GM18519 (cell line): ENCODE measurements at regions not wholly inside any gene's neighbourhood (a gene's known extent, or its start where the extent isn't known, plus 50 kb on each side); places are given as distances from the start of the nearest gene placed in this dataset.

Source experiments
- ATAC-seq: cut with Tn5 transposase; IDR thresholded peaks from one replicate; pipeline ENCODE4 v1.9.1; 2021; ENCODE audit warnings: mild to moderate bottlenecking, moderate library complexity; ENCODE audit not compliant: unreplicated experiment, low FRiP score

- ATAC-seq = no peak
Measured at GRCh38 chr11:116084511-116084910, 580.3 kb upstream of the CADM1 start.

- no peak for ATAC-seq
Measured at GRCh38 chr11:116082256-116082655, 578.0 kb upstream of the CADM1 start.

DNA sequence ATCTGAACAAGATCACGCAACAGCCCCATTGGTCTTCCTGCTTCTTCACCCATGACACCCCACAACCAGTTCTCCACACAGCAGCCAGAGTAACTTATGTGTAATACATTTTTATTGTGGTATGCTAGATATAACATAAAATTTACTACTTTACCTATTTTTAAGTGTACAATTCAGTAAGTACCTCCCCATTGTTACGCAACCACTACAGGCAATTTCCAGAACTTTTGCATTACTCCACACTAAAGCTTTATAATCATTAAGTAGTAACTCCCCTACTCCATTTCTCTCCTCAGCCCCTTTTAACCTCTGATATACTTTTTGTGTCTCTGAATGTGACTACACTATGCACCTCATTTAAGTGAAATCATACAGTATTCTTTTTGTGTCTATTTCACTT lies 575.4 kb upstream of the CADM1 start:
- no peak for ATAC-seq

GRCh38 chr11:116078101-116078591 lies 573.9 kb upstream of the CADM1 start:
- ATAC-seq = no peak

- no peak for ATAC-seq
Measured at GRCh38 chr11:116077092-116077491, 572.9 kb upstream of the CADM1 start.

DNA sequence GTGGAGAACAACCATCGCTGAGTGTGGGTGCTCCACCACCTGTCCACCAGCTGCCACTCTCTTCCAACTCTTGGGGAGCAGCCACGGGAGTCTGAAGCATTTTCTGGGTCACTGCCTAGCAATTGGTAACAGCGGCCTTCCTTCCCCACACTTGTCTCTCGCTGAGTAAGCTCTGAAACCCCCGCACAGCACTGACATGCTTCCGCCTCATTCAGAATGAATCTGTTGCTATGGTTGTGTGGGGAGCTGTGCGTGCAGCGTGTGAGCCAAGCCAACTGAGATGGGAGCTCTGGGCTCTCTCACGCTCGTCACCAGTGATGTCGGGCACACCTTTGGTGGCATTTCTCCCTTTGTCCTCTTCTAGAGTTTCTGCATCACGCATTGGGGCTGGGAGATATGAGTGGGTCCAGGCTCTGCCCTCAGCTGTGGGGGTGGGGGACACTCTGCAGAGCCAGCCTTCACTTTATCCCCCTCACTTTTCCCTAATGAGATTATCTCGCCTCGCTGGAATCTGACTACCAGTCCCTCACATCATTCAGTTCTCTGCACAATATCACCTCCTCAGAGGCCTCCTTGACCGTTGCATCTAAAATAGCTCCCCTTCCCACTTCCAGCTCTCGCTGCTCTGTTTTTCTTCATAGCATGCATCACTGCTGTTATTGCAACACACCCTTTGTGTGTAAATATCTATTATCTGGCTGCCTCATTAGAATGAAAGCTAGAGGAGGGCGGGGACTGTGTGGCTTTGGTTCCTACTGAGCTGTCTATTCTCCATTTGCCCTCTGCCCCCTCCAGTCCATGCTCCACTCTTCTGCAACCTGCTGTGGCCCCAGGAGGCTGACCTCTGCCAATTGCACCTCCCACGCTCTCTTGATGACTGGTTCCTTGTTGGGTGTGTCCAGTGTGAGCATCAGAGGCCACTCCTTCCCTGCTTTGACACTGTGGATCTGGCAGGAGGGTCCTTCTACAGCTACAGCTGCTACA lies 569.9 kb upstream of the CADM1 start:
- ATAC-seq = peak; percentile 74

DNA sequence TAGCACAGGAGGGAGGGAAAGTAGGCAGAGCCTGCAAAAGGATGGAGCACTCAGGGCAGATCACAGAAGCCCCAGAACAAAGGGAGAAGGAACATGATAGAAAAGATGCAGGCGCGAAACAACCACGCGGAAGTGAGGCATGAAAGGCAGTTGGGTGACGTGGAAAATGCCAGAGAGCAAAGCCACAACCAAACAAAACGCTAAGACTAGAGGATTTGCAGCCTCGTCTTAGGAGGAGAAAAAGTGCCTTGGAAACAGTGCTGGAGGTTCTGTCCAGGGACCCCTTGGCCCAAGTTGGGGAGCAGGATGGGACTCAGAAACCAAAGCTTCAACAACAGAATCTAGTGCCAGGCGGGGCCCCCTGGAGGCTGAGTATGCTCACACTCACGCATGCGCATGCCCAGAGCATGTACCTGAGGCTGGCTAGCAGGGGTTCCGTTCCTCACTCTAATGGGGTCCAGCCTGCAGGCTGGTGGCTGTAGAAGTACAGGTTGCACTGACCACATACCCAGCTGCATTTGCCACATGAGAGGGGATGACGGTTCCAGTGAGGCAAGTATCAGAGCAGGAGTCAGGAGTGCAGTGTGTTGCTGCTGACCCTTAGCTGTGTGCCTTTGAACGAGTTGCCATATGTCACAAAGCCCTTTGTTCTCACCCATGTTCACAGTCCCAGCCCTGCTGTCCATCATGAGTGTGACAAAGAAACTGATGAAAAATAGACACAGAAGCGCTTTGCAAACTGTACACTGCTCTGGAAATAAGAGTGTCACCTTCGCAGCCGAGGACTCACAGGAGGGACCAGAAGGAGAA lies 568.6 kb upstream of the CADM1 start:
- no peak for ATAC-seq

- ATAC-seq = no peak
Measured at GRCh38 chr11:116072133-116072532, 567.9 kb upstream of the CADM1 start.

DNA sequence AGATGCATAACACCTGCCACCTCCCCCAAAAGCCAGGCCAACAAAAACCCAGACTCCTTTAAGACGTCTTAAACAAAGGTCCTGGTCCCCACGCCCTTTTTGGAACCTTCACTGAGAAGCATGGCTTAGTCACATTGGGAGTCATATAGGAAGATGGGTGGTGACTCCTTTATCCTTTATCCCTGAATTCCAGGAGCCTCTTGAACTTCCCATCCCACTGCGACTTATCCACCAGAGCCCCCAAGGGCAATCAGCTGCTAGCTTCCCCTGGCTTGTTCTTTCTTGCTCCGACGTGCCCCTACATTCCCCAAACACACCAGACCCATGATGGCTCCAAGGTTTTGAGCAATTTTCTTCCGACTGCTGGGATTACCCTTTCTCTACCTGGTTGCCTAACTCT lies 567.0 kb upstream of the CADM1 start:
- ATAC-seq = no peak

DNA sequence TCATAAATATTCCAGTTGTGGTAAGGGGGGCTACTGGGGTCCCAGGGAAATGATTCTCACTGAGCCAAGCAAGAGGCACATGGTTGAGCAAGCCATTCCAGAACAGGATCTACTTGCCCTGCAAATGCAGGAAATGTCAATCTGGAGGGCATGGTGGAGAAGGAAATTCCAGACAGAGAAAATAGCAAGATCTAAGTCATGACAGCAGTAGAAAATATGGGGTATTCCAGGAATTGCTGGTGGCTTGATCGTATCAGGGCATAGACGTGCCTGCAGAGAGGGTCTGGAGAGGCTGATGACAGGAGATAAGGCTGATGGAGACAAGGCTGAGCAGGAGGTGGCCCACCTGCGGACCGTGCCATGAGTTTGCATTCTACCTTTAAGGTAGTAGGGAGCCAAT lies 566.3 kb upstream of the CADM1 start:
- no peak for ATAC-seq

DNA sequence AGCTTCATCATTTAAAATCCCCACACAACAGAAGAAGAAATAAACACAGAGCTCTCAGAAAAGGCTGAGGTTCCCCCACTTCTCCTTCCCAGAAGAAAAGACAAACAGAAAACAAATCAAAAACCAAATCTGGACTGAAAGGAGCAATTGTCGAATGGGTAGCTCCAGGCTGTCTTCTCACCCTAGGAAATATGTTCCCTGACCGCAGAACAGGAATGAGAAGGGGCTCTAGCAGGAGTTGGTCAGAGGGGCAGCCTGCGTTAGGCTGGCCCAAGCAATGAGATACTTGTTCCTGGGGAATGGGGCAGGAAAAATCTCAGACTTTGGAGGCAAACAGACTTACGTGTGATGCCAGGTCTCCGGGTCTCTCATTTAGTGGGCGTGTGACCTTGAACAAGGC lies 562.6 kb upstream of the CADM1 start:
- no peak for ATAC-seq

GRCh38 chr11:116065986-116066385 lies 561.8 kb upstream of the CADM1 start:
- no peak for ATAC-seq

DNA sequence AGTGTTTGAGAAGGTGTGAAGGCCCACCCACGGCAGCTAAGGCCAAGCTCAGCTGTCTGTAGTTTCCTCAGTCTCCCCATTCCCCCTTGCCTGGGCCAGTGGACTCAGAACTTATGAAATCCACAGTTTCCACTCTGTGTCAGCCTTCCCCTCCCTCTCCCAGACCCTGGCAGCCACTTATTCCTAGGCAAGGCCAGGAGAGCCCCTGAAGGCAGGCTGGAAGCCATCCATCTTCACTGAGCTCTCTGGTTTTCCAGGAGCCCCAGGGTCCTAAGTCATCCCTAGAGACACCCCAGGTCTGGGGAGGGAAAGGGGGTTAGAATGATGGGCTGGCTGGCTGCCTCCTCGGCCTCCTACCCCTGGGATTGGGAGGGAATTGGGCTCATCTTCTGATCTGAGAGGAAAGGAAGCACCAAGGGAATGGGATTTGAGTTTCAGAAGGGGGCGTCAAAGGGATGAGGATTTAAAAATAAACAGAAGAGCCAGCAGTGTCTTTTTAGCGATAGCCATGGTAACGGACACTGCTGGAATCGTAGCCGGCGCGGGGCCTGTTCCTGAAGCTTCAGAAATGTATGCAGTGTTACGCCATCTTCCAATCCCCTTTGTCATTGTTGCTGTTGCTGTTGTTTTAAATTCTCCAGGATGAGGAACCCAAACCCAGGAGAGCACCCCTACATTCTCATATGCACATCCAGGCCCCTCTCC lies 561.1 kb upstream of the CADM1 start:
- ATAC-seq = no peak

- ATAC-seq = no peak
Measured at GRCh38 chr11:116062490-116063171, 558.4 kb upstream of the CADM1 start.

DNA sequence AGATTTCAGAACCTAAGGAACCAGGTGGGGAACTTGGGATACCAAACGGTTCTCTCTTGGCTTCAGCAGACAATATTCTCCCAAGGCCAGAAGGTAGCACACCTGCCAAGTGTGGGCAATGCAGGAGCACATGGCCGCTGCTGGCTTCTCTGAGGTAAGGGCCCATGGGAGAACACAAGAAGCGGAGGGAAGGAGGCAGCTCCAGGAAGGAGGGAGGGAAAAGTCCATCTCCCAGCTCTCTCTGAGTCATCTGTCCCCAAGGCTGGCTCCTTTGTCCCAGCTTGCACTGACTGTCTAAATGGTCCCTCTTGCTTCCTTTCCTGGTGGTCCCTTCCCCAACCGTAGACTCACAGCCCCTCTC lies 557.9 kb upstream of the CADM1 start:
- ATAC-seq = no peak

DNA sequence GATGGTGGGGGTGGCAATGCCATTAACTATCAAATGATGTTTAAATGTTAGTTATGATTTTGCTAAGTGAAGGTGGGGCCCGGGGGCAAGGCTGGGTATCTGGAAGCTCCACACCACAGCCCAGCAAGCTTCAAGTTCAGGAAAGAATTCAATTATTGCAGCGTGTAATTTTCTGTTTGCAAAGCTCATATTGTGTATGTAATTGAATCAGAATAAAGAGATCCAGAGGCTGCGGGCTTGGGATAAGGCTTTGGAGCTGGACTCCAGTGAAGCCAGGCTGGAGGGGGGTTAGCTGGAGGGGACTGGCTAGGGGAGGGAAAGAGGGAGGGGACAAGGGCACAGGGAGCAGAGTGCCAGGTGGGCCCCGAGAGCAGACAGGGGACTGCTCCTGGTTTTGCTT lies 557.1 kb upstream of the CADM1 start:
- no peak for ATAC-seq

GRCh38 chr11:116059919-116060318 lies 555.7 kb upstream of the CADM1 start:
- ATAC-seq = no peak

DNA sequence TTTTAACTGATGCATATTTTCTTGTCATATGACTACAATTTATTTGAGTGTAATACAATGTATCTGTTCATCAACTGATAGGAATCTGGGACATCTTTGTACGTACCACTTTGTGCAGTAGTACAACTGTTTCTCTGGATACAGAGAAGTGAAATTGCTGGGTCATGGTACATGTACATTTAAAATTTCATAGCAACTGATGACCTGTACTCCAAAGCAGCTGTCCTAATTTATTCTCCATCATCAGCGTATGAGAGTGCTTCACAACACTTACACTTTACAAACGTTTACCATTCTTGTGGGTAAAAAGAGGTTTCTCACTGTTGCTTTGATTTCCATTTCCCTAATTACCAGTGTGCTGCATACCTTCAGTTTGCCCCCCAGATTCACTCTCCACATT lies 552.8 kb upstream of the CADM1 start:
- no peak for ATAC-seq

DNA sequence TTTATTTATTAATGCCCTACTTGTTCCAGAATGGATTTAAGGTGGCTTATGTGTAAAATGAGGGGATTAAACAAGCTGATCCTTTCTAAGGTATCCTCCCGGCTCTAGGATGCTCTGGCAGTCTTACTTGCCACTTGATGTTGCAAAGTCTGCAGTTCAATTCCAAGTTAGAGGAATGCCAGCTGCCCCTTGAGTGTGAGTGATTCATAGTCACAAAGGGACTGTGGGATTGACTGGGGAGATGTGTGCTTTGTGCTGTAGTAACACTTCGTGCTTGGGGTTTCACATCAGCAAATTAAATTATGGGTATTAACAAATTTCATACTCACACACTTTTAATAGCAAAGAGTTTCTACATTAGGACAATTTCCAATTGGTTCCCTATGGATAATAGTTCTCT lies 550.8 kb upstream of the CADM1 start:
- ATAC-seq = no peak

GRCh38 chr11:116053548-116053919 lies 549.3 kb upstream of the CADM1 start:
- no peak for ATAC-seq
